K562 (cell line): ENCODE measurements at regions not wholly inside any gene's neighbourhood (a gene's known extent, or its start where the extent isn't known, plus 50 kb on each side); places are given as distances from the start of the nearest gene placed in this dataset.

Source experiments
- ATAC-seq: fragments of 200-7000 bp; cut with Tn5 transposase; 3 replicates; pipeline ENCODE4 v1.9.1; 2020; ENCODE audit warnings: moderate library complexity
- BruUV-seq: library from RNA; stranded (reverse); fragments of 400-500 nt; replicated peaks from 2 replicates; lab custom pipeline; 2021; lab: Mats Ljungman, UMichigan
- CTCF ChIA-PET: fragments of 300-600 bp; formaldehyde crosslinking; extraction: SDS; loops from one replicate; lab custom pipeline; 2021; ENCODE audit warnings: low intra/inter-chr PET ratio; lab: Yijun Ruan, JAX
- POLR2A ChIA-PET: fragments of 300-600, 350-650 bp; sonication (Branson Sonifier 250); formaldehyde crosslinking; extraction: SDS; loops from one replicate; lab custom pipeline; 2021; ENCODE audit warnings: antibody characterized with exemption, inconsistent platforms; lab: Yijun Ruan, JAX
- DNase-seq, 4 experiments: peaks; one replicate each; pipeline versions ENCODE4 v3.0.0 to v3.0.0-alpha.2; 2011 to 2018; ENCODE audit warnings: low spot score in 3 of 4, mixed read lengths in 3 of 4; ENCODE audit errors: extremely low read depth in 1 of 4
- FAIRE-seq: peaks from 2 replicates; lab custom pipeline; 2011; peaks lifted over from hg19 to GRCh38; lab: Jason Lieb, UNC
- H2AFZ ChIP-seq: 2 replicates; pipeline ENCODE4 v1.6.0; 2011; ENCODE audit warnings: low read depth, low read length, control low read depth, inconsistent platforms
- H3K27ac ChIP-seq: fragments of 200-600 bp; 3 replicates; pipeline ENCODE4 v1.8.0; 2011; ENCODE audit warnings: low read depth, mild to moderate bottlenecking, control low read depth, inconsistent platforms, low read length, moderate library complexity, mixed read lengths; ENCODE audit errors: extremely low read depth
- H3K27me3 ChIP-seq, 2 experiments: fragments of 300-600 bp in 1 of 2; 2 replicates in 1 of 2; 3 replicates in 1 of 2; pipeline versions ENCODE4 v1.6.0 to v1.8.0; 2011; ENCODE audit warnings: inconsistent platforms in 2 of 2, low read length in 2 of 2, mild to moderate bottlenecking in 1 of 2, mixed read lengths in 1 of 2, moderate library complexity in 1 of 2; ENCODE audit not compliant: control insufficient read depth in 2 of 2, insufficient read depth in 2 of 2
- H3K36me3 ChIP-seq: fragments of 300-600 bp; 3 replicates; pipeline ENCODE4 v1.8.0; 2011; ENCODE audit warnings: mild to moderate bottlenecking, low read length, inconsistent platforms; ENCODE audit not compliant: control insufficient read depth, insufficient read depth
- H3K4me1 ChIP-seq, 2 experiments: fragments of 200-600 bp in 1 of 2; replicated peaks in 1 of 2; 2 replicates in 1 of 2; 3 replicates in 1 of 2; pipeline versions ENCODE4 v1.5.1 to v1.8.0; 2011; ENCODE audit warnings: inconsistent platforms in 2 of 2, low read length in 2 of 2, mild to moderate bottlenecking in 1 of 2, mixed read lengths in 1 of 2, moderate library complexity in 1 of 2; ENCODE audit not compliant: control insufficient read depth in 2 of 2, insufficient read depth in 2 of 2
- H3K4me2 ChIP-seq: 2 replicates; pipeline ENCODE4 v1.6.1; 2011; ENCODE audit warnings: low read length, control low read depth, inconsistent platforms, mixed read lengths; ENCODE audit not compliant: insufficient read depth
- H3K4me3 ChIP-seq: fragments of 200-600 bp; sonication (generic), shearing (Covaris generic); 2 replicates; pipeline ENCODE4 v1.5.1; 2016; ENCODE audit warnings: control low read depth, inconsistent platforms
- H3K79me2 ChIP-seq: fragments of 200-600 bp; 3 replicates; pipeline ENCODE4 v1.8.0; 2011; ENCODE audit warnings: low read length, inconsistent platforms; ENCODE audit not compliant: control insufficient read depth, insufficient read depth
- H3K9ac ChIP-seq, 2 experiments: 2 replicates each; pipeline versions ENCODE4 v1.6.0 to v1.6.1; 2011; ENCODE audit warnings: low read depth in 2 of 2, low read length in 2 of 2, control low read depth in 1 of 2, inconsistent platforms in 1 of 2, mild to moderate bottlenecking in 1 of 2, mixed read lengths in 1 of 2; ENCODE audit not compliant: insufficient read depth in 1 of 2
- H3K9me1 ChIP-seq: one replicate; pipeline ENCODE4 v1.6.0; 2011; ENCODE audit warnings: inconsistent platforms, mild to moderate bottlenecking, low read length, moderate library complexity; ENCODE audit not compliant: control insufficient read depth, insufficient read depth
- H3K9me3 ChIP-seq: replicated peaks from 2 replicates; pipeline ENCODE4 v1.5.1; 2011; ENCODE audit warnings: low read depth, low read length, inconsistent platforms; ENCODE audit not compliant: control insufficient read depth, insufficient read depth
- H4K20me1 ChIP-seq: replicated peaks from 2 replicates; pipeline ENCODE4 v1.6.1; 2011; ENCODE audit warnings: low read length, inconsistent platforms, mixed read lengths; ENCODE audit not compliant: control insufficient read depth, insufficient read depth
- ETV1 ChIP-seq: fragments of 450-650 bp; conservative IDR thresholded peaks from 2 replicates; pipeline ENCODE4 v1.6.1; 2016; ENCODE audit warnings: missing genetic modification characterization, control low read depth, low read depth, missing compliant biosample characterization
- EZH2 ChIP-seq: IDR thresholded peaks from 2 replicates; pipeline ENCODE4 v1.6.1; 2012; ENCODE audit warnings: low read depth, mild to moderate bottlenecking, inconsistent platforms, low read length, borderline replicate concordance
- LEF1 ChIP-seq: fragments of 450-650 bp; IDR thresholded peaks from 2 replicates; pipeline ENCODE4 v1.6.1; 2016; ENCODE audit warnings: mild to moderate bottlenecking
- PRMT5 ChIP-seq: sonication (generic); formaldehyde crosslinking; IDR thresholded peaks from 2 replicates; pipeline ENCODE4 v1.5.0; 2020; ENCODE audit warnings: missing genetic modification reagents
- RBM14 ChIP-seq: fragments of 200-400 bp; formaldehyde crosslinking; IDR thresholded peaks from 2 replicates; pipeline ENCODE4 v1.6.1; 2018; ENCODE audit warnings: low read depth, mild to moderate bottlenecking, low read length, moderate library complexity, borderline replicate concordance; ENCODE audit not compliant: insufficient read depth
- THRAP3 ChIP-seq: fragments of 450-650 bp; IDR thresholded peaks from 2 replicates; pipeline ENCODE4 v1.6.1; 2016; ENCODE audit warnings: mild to moderate bottlenecking, inconsistent platforms, borderline replicate concordance
- WGBS: fragments of 100-300 bp; shearing (Covaris generic); methylation state at CpG from one replicate; pipeline ENCODE4 v1.1.6; 2016; ENCODE audit warnings: low coverage, mixed read lengths; ENCODE audit not compliant: insufficient coverage; ENCODE audit errors: missing lambda C conversion rate; 5-methylcytosine and 5-hydroxymethylcytosine counted together
- in situ Hi-C: fragments of 300-500 bp; cut with MboI; formaldehyde crosslinking; loops from 4 replicates; pipeline ENCODE4 v1.15.0; 2018; ENCODE audit warnings: inconsistent platforms, mixed read lengths
- intact Hi-C: fragments of 100-400 bp; cut with micrococcal nuclease; formaldehyde crosslinking; loops from 2 replicates; pipeline ENCODE4 v1.14.2; 2022
- TF ChIP-seq, protein P1 (sequence below): fragments of 250-450 bp; sonication (Bioruptor Pico); IDR thresholded peaks from 2 replicates; pipeline ENCODE4 v1.9.0; 2021; ENCODE audit warnings: mild to moderate bottlenecking, inconsistent platforms
- TF ChIP-seq, protein P2 (sequence below): sonication (generic); formaldehyde crosslinking; IDR thresholded peaks from 2 replicates; pipeline ENCODE4 v1.8.1; 2023; ENCODE audit warnings: mild to moderate bottlenecking, missing genetic modification reagents
- TF ChIP-seq, protein P3 (sequence below), 2 experiments: fragments of 450-650 bp; IDR thresholded peaks; 2 replicates each; pipeline ENCODE4 v1.6.1; 2018; ENCODE audit warnings: mild to moderate bottlenecking in 2 of 2, low read depth in 1 of 2; ENCODE audit not compliant: partially characterized antibody in 2 of 2

DNA sequence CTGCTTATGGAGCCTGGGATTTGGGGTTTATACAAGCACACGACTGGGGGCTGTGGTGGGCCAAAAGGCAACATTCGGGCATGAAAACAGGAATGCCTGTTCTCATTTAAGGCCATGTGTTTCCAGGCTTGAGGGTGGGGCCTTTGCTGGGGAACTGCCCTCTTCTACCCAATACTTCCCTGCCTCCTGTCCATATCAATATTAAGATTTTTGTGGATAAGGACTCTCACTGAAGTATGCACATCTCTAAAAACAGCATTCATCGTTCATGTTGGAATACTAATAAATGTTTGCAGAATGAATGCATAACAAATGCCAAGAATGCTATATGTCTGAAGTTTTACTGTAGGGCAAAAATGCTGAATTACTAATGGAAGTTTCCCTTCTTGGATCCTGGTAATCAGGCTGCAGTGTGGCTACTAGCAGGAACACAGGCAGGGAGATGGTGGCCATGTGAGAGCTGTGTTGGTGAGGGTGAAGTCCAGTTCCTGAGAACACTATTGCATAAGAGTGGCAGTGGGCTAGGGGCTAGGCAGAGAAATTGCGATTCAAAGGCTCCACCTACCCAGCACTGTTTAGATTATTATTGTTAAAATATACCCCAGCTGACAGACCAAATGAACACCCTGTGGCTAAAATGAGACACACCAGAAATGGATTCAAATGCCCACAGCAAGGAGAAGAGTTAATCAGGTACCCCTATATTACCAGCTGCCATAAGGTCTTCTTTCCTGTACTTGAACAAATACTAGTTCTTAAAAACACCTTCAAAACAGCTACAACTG, 644.3 kb downstream of the EPM2A start:
- in situ Hi-C loops (no loop called here), intact Hi-C loops (no loop called here)
- Histone ChIP-seq H3K9ac (no peak overlapping the region), H3K4me1 (no peaks in the 10 kb centered on the region), H3K27ac (no peak overlapping the region), H3K79me2 (no peaks in the 10 kb centered on the region), H3K4me3 (no peak overlapping the region), H3K36me3 (no peaks in the 10 kb centered on the region), H4K20me1 (no peaks in the 10 kb centered on the region), H3K27me3 (no peaks in the 10 kb centered on the region), H3K9me1 (no peaks in the 10 kb centered on the region), H3K4me2 (no peak overlapping the region), H2AFZ (no peak overlapping the region), H3K9me3 (no peaks in the 10 kb centered on the region)
- 2% methylated on average over 4 of the region's 4 CpGs for WGBS
- TF ChIP-seq, protein P1, sequence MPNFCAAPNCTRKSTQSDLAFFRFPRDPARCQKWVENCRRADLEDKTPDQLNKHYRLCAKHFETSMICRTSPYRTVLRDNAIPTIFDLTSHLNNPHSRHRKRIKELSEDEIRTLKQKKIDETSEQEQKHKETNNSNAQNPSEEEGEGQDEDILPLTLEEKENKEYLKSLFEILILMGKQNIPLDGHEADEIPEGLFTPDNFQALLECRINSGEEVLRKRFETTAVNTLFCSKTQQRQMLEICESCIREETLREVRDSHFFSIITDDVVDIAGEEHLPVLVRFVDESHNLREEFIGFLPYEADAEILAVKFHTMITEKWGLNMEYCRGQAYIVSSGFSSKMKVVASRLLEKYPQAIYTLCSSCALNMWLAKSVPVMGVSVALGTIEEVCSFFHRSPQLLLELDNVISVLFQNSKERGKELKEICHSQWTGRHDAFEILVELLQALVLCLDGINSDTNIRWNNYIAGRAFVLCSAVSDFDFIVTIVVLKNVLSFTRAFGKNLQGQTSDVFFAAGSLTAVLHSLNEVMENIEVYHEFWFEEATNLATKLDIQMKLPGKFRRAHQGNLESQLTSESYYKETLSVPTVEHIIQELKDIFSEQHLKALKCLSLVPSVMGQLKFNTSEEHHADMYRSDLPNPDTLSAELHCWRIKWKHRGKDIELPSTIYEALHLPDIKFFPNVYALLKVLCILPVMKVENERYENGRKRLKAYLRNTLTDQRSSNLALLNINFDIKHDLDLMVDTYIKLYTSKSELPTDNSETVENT = no peak
- no peak for TF ChIP-seq THRAP3
- TF ChIP-seq, protein P2, sequence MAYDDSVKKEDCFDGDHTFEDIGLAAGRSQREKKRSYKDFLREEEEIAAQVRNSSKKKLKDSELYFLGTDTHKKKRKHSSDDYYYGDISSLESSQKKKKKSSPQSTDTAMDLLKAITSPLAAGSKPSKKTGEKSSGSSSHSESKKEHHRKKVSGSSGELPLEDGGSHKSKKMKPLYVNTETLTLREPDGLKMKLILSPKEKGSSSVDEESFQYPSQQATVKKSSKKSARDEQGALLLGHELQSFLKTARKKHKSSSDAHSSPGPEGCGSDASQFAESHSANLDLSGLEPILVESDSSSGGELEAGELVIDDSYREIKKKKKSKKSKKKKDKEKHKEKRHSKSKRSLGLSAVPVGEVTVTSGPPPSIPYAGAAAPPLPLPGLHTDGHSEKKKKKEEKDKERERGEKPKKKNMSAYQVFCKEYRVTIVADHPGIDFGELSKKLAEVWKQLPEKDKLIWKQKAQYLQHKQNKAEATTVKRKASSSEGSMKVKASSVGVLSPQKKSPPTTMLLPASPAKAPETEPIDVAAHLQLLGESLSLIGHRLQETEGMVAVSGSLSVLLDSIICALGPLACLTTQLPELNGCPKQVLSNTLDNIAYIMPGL (CRISPR knock-in tag) = no peak
- TF ChIP-seq, protein P3, sequence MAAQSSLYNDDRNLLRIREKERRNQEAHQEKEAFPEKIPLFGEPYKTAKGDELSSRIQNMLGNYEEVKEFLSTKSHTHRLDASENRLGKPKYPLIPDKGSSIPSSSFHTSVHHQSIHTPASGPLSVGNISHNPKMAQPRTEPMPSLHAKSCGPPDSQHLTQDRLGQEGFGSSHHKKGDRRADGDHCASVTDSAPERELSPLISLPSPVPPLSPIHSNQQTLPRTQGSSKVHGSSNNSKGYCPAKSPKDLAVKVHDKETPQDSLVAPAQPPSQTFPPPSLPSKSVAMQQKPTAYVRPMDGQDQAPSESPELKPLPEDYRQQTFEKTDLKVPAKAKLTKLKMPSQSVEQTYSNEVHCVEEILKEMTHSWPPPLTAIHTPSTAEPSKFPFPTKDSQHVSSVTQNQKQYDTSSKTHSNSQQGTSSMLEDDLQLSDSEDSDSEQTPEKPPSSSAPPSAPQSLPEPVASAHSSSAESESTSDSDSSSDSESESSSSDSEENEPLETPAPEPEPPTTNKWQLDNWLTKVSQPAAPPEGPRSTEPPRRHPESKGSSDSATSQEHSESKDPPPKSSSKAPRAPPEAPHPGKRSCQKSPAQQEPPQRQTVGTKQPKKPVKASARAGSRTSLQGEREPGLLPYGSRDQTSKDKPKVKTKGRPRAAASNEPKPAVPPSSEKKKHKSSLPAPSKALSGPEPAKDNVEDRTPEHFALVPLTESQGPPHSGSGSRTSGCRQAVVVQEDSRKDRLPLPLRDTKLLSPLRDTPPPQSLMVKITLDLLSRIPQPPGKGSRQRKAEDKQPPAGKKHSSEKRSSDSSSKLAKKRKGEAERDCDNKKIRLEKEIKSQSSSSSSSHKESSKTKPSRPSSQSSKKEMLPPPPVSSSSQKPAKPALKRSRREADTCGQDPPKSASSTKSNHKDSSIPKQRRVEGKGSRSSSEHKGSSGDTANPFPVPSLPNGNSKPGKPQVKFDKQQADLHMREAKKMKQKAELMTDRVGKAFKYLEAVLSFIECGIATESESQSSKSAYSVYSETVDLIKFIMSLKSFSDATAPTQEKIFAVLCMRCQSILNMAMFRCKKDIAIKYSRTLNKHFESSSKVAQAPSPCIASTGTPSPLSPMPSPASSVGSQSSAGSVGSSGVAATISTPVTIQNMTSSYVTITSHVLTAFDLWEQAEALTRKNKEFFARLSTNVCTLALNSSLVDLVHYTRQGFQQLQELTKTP (IDR thresholded peaks at IDR 0.05; ENCODE audit: low read depth in 1 of 2, partially characterized antibody in 2 of 2) = no peak
- TF ChIP-seq RBM14 = no peak
- no peak for TF ChIP-seq LEF1
- TF ChIP-seq PRMT5 (CRISPR knock-in tag) = no peak
- no peak for TF ChIP-seq EZH2
- no peak for TF ChIP-seq ETV1
- POLR2A ChIA-PET = no interaction called here
- BruUV-seq = no TSS peak
- FAIRE-seq (no peak), DNase-seq (no peak), ATAC-seq (no peak)
- CTCF ChIA-PET = no interaction called here
